ENCODE measurements at regions not wholly inside any gene's neighbourhood (a gene's known extent, or its start where the extent isn't known, plus 50 kb on each side); places are given as distances from the start of the nearest gene placed in this dataset.

DNA sequence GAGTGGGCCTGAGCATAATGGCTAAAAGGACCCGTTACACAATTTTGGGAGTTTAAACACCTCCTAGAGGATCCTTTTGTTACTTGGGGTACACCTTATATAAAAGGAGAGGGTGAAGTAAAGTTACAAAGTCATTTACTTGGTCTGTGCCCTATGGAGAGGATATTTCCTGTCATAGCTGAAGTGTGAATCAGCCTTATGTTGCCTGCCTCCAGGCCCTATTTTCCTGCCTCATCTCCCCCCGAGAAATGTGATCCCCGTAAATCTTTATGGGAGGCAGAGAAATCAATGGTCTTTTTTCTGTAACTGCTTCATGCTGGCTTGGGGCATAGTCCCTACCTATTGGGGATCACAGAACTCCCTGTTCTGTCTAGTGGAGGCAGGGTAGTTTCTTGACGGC is 906.6 kb downstream of the DSC3 start:
- TF ChIP-seq, protein P1, sequence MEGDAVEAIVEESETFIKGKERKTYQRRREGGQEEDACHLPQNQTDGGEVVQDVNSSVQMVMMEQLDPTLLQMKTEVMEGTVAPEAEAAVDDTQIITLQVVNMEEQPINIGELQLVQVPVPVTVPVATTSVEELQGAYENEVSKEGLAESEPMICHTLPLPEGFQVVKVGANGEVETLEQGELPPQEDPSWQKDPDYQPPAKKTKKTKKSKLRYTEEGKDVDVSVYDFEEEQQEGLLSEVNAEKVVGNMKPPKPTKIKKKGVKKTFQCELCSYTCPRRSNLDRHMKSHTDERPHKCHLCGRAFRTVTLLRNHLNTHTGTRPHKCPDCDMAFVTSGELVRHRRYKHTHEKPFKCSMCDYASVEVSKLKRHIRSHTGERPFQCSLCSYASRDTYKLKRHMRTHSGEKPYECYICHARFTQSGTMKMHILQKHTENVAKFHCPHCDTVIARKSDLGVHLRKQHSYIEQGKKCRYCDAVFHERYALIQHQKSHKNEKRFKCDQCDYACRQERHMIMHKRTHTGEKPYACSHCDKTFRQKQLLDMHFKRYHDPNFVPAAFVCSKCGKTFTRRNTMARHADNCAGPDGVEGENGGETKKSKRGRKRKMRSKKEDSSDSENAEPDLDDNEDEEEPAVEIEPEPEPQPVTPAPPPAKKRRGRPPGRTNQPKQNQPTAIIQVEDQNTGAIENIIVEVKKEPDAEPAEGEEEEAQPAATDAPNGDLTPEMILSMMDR (conservative IDR thresholded peaks at IDR 0.05), result no peak
- no peak overlapping the region for H3T11ph ChIP-seq (ENCODE audit: low read length)

More for the DNA sequence above, 906.6 kb downstream of the DSC3 start:
- peaks cover 12 to 16% of the 10 kb centered on the region in 2 experiments for H3K9me3 Mint-ChIP-seq
- Histone ChIP-seq H2BK12ac (ENCODE audit: insufficient read length, low read depth, low read length) (no peak overlapping the region), H4K91ac (ENCODE audit: insufficient read length, low read depth, low read length) (no peak overlapping the region), H3K23me2 (ENCODE audit: insufficient read length, low read depth, low read length, poor library complexity, severe bottlenecking) (no peaks in the 10 kb centered on the region), H3K79me1 (ENCODE audit: insufficient read depth, low read depth, low read length, poor library complexity, severe bottlenecking) (no peaks in the 10 kb centered on the region), H3K4ac (ENCODE audit: low read depth, low read length) (no peak overlapping the region), H2BK5ac (ENCODE audit: insufficient read length, low read length) (no peak overlapping the region), H3K4me1 (ENCODE audit: insufficient read depth, low read length) (no peaks in the 10 kb centered on the region), H3K14ac (ENCODE audit: insufficient read depth, low read length) (no peak overlapping the region), H3K9ac (ENCODE audit: extremely low read depth, insufficient read length, low read length) (no peak overlapping the region), H2AK5ac (ENCODE audit: insufficient read length, low read length) (no peak overlapping the region), H3K79me2 (ENCODE audit: insufficient read depth, low read length) (no peaks in the 10 kb centered on the region), H3K4me2 (ENCODE audit: insufficient read depth, insufficient read length, low read length) (no peak overlapping the region), H3K9me3 (ENCODE audit: control insufficient read depth, low read depth, low read length) (no peaks in the 10 kb centered on the region), H3K23ac (ENCODE audit: insufficient read length, low read depth, low read length) (no peak overlapping the region), H3K56ac (ENCODE audit: insufficient read length, low read depth, low read length) (no peak overlapping the region), H3K27me3 (ENCODE audit: insufficient read depth, low read length) (no peaks in the 10 kb centered on the region), H3K27ac (ENCODE audit: insufficient read length, low read depth, low read length) (no peak overlapping the region), H4K5ac (ENCODE audit: insufficient read length, low read depth, low read length) (no peak overlapping the region), H2AFZ (ENCODE audit: low read length) (no peak overlapping the region), H4K8ac (replicated peaks; ENCODE audit: insufficient read length, low read depth, low read length) (no peak overlapping the region), H2BK15ac (ENCODE audit: low read depth, low read length) (no peak overlapping the region), H2BK120ac (ENCODE audit: low read depth, low read length, poor library complexity, severe bottlenecking) (no peak overlapping the region), H2BK20ac (ENCODE audit: low read depth, low read length, poor library complexity, severe bottlenecking) (no peak overlapping the region), H4K20me1 (ENCODE audit: control insufficient read depth, insufficient read depth, insufficient read length) (no peaks in the 10 kb centered on the region), H3K18ac (ENCODE audit: insufficient read length, low read depth, low read length) (no peak overlapping the region)
- no peak for DNase-seq
- no peak overlapping the region for H3K4me3 Mint-ChIP-seq
- peaks cover 8 to 11% (median 8%) of the 10 kb centered on the region in 3 experiments; a peak in 6 of 7 replicates for H3K36me3 Mint-ChIP-seq (ENCODE audit: insufficient read depth in 1 of 3, low read depth in 3 of 3)
- H3K27ac Mint-ChIP-seq, result no peak overlapping the region; a peak in 1 of 7 replicates
- WGBS (ENCODE audit: extremely low coverage, insufficient read length, low lambda C conversion rate), result no CpG with 5 or more reads among the region's 4 CpGs
- H3K27me3 Mint-ChIP-seq (ENCODE audit: low read depth), result no peaks in the 10 kb centered on the region
- peaks cover 0 to 7% of the 10 kb centered on the region in 2 experiments; a peak in 1 of 4 replicates for H3K4me1 Mint-ChIP-seq
